Erythroblast (primary cell): ENCODE measurements at regions not wholly inside any gene's neighbourhood (a gene's known extent, or its start where the extent isn't known, plus 50 kb on each side); places are given as distances from the start of the nearest gene placed in this dataset.

Source experiments
- DNase-seq, 2 experiments: peaks; one replicate each; lab custom pipeline; 2025; lab: John Stamatoyannopoulos, UW
- GATA1 ChIP-seq: IDR thresholded peaks from 2 replicates; pipeline ENCODE4 v1.6.1; 2011; ENCODE audit warnings: low read depth, mild to moderate bottlenecking, control low read depth, low read length, moderate library complexity
- POLR2A ChIP-seq: IDR thresholded peaks from 2 replicates; pipeline ENCODE4 v1.6.1; 2011; ENCODE audit warnings: mild to moderate bottlenecking, low read length

DNA sequence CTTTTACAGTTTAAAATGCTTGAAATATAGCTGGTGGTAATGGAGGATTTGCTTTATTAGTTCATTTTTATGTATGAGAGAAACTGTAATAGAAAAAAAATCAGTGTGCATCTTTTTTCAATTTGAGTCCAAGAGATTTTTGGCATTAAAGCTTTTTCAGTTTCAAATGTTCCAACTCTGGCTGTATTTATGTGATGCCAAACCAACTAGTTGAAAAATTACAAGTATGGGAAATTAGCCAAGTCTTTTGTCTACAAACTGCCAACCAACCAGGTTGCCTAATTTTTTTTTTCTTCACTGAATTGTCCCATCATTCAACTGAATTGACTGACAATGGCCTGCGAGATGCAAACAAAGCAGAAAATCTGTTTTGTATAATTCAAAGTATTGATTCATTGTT is 95.7 kb downstream of the ICOS start:
- TF ChIP-seq POLR2A, result no peak
- no peak for TF ChIP-seq GATA1
- no peak for DNase-seq

DNA sequence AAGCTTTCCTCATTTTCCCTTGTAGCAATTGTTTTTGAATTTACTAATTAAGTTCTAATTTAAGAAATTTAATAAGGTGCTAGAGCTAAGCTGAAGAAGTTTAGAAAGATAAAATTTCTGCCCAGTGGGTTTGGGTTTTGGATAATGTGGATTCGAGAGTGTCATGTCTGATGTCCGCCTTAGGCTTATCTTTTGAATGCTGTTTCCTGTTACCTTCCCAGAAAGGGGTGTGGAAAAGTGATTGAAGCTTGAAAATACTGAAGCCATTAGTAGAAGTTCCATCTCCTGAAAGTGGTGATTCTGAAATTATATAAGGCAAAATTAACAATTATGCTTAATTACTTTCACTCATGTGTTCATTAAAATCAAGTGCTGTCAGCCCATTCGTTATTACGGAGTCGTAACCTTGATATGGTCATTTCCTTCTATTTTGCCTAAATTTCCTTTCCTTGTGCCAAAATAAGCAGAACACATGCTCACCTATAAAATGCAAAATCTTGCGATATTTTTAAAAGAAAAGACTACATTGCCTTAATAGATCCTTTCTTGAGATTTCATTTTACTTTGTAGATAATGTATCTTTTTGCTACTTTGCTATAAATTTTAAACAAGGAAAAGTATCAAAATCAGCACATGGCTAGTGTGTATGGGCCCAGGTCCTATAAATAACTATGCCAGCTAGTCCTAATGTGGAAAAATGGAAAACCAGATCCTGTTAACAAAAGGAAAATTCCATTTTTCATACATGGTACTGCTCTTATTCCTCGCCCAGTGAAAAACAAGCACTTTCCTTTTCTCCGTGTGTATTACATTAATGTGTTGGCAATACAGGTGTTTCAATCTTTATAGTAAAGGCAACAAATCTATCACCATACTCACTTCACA is 97.3 kb downstream of the ICOS start:
- TF ChIP-seq POLR2A (no peak), GATA1 (no peak)
- no peak for DNase-seq

GRCh38 chr2:204036706-204037105 is 100.1 kb downstream of the ICOS start:
- no peak for TF ChIP-seq GATA1
- no peak for TF ChIP-seq POLR2A
- no peak for DNase-seq

- DNase-seq, result no peak
- TF ChIP-seq GATA1 (no peak), POLR2A (no peak)
Measured at GRCh38 chr2:204037286-204037685, 100.7 kb downstream of the ICOS start.

GRCh38 chr2:204039298-204039838 is 102.8 kb downstream of the ICOS start:
- no peak for DNase-seq
- no peak for TF ChIP-seq GATA1
- no peak for TF ChIP-seq POLR2A

- DNase-seq, result no peak
- TF ChIP-seq GATA1 (no peak), POLR2A (no peak)
Measured at GRCh38 chr2:204040016-204040415, 103.5 kb downstream of the ICOS start.

- TF ChIP-seq GATA1 (no peak), POLR2A (no peak)
- no peak for DNase-seq
Measured at GRCh38 chr2:204042401-204042800, 105.8 kb downstream of the ICOS start.

DNA sequence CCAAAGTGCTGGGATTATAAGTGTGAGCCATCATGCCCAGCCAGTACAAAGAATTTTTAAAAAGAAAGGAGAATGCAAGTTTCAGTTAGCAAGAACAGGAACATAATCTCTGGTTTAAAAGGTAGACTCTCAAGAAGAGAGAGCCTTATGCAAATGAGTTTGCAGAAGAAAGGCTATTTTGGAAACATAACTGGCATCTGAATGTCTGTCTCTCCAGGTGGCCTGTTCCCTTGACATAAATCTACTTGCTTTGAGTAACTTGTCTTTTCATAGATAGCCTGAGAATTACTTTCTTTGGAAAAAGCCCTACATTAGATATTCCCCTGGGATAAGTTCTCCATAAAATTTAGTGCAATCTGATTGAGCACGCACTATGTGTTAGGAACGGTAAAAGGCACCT is 109.6 kb downstream of the ICOS start:
- DNase-seq, result no peak
- no peak for TF ChIP-seq GATA1
- TF ChIP-seq POLR2A, result no peak

GRCh38 chr2:204049635-204050034 is 113.1 kb downstream of the ICOS start:
- TF ChIP-seq POLR2A (no peak), GATA1 (no peak)
- DNase-seq, result no peak

GRCh38 chr2:204050681-204051080 is 114.1 kb downstream of the ICOS start:
- TF ChIP-seq GATA1 (no peak), POLR2A (no peak)
- DNase-seq, result no peak

DNA sequence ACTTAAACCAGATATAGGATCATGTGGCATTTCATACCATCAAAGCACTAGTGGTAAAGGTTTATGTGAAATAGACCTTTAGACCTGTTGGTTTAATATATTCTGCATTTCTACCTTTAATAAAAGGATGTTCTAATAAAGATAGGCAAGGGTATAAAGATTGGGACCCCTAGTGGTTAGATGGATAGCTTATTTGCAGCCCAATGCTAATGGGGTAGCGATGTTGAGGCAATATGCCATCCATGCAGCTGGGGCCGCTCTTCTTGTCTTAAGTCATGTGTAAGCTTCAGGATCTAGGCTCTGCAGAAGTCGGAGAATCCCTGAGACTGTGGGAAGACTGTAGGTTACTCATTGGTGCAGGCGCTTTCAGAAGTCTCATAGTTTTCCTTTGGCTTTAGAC is 114.9 kb downstream of the ICOS start:
- DNase-seq, result no peak
- no peak for TF ChIP-seq POLR2A
- no peak for TF ChIP-seq GATA1

DNA sequence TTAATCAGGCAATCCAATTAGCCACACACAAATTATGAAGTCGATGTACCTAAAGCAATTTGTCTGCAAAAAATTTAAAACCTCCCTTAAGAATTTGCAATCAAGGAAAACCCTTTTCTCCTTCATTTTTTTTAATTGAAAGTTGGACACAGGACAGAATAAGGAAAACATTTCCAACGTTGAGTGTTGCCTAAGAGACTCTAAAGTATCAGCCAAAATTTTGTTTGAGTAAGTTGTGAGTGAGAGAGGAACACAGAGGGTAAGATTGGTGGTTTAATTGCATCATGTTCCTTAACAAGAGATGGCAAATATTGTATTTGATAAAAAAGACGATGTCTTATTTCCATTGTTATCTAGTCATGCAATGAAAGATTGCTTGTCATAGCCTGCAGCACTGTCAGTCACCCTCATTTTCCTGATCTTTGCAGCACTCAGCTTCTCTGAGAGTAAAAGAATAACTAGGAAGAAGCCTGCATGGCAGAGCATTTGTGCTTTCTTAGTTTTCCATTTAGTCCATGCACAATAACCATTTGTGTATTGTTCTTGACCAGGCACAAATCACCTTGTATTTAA is 115.5 kb downstream of the ICOS start:
- TF ChIP-seq POLR2A, result no peak
- no peak for TF ChIP-seq GATA1
- DNase-seq, result no peak

DNA sequence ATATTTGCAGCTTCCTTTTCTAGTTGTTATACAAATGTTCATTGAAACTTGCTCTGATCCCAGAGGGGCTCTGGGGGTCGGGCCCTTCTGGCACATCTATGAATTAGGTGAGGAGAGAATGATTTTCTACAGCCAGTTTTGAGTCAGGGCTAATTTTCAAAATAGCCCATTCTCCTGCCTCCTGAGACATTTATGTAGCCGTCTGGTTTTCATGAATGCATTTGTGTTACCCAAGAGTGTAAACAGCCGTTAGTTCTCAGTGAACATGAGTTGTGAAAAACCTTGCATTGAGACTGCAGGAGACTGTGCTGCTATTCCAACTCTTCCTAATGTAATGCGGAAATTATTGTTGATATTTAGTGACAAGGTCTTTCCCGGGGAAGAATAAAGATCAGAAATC is 122.5 kb downstream of the ICOS start:
- no peak for DNase-seq
- TF ChIP-seq POLR2A (no peak), GATA1 (no peak)

- TF ChIP-seq GATA1 (no peak), POLR2A (no peak)
- DNase-seq, result no peak
Measured at GRCh38 chr2:204060841-204061240, 124.3 kb downstream of the ICOS start.

DNA sequence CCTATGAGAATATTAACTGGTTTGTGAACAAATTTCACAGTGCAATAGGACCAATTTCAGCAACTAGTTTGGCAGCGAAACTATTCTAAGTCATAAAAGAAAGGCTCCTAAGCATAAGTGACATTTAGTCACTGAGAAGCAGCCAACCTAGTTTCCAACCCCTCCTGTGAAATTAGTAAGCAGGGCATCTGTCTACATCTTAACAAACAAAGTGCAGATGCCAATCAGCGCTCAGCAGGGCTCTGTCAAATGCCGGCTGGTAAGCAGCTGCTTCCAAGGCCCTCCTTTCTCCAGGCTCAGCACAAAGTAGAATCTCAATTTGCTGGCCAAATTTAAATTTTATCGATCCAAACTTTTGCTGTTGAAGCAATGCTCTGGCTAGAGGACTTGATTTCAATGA is 124.7 kb downstream of the ICOS start:
- no peak for DNase-seq
- TF ChIP-seq POLR2A (no peak), GATA1 (no peak)
